IMR-90 (cell line): ENCODE measurements at regions not wholly inside any gene's neighbourhood (a gene's known extent, or its start where the extent isn't known, plus 50 kb on each side); places are given as distances from the start of the nearest gene placed in this dataset.

Source experiments
- ATAC-seq: fragments of 200-7000 bp; cut with Tn5 transposase; 2 replicates; pipeline ENCODE4 v1.9.1; 2020; ENCODE audit warnings: low read depth, mild to moderate bottlenecking, moderate library complexity
- BruUV-seq: library from RNA; stranded (reverse); fragments of 400-500 nt; replicated peaks from 2 replicates; lab custom pipeline; 2021; lab: Mats Ljungman, UMichigan
- CTCF ChIA-PET: fragments of 300-600 bp; formaldehyde crosslinking; extraction: SDS; loops from one replicate; lab custom pipeline; 2021; ENCODE audit warnings: antibody characterized with exemption; lab: Yijun Ruan, JAX
- POLR2A ChIA-PET: fragments of 300-600 bp; sonication (Branson Sonifier 250); formaldehyde crosslinking; loops from one replicate; lab custom pipeline; 2022; ENCODE audit warnings: antibody characterized with exemption; ENCODE audit not compliant: unreplicated experiment; lab: Charles Lee
- DNase-seq: peaks from one replicate; pipeline ENCODE4 v3.0.0; 2013
- H2AFZ ChIP-seq: replicated peaks from 2 replicates; pipeline ENCODE3; 2013; ENCODE audit warnings: low read length, mild to moderate bottlenecking; ENCODE audit not compliant: poor library complexity
- H2AK5ac ChIP-seq: 2 replicates; pipeline ENCODE4 v1.6.1; 2013; ENCODE audit warnings: low read depth, low read length, inconsistent platforms
- H2AK9ac ChIP-seq: replicated peaks from 2 replicates; pipeline ENCODE3; 2013; ENCODE audit warnings: mild to moderate bottlenecking, low read depth, low read length, moderate library complexity; ENCODE audit not compliant: poor library complexity
- H2BK120ac ChIP-seq: 2 replicates; pipeline ENCODE4 v1.6.1; 2013; ENCODE audit warnings: low read depth, low read length, inconsistent platforms
- H2BK15ac ChIP-seq: 3 replicates; pipeline ENCODE4 v1.6.1; 2013; ENCODE audit warnings: low read depth, low read length, inconsistent platforms
- H2BK20ac ChIP-seq: 2 replicates; pipeline ENCODE4 v1.6.1; 2013; ENCODE audit warnings: low read depth, mild to moderate bottlenecking, inconsistent platforms, low read length, moderate library complexity
- H2BK5ac ChIP-seq: 2 replicates; pipeline ENCODE4 v1.6.1; 2013; ENCODE audit warnings: mild to moderate bottlenecking, low read depth, low read length, inconsistent platforms; ENCODE audit not compliant: poor library complexity, severe bottlenecking
- H3K14ac ChIP-seq: replicated peaks from 2 replicates; pipeline ENCODE4 v1.6.1; 2013; ENCODE audit warnings: low read depth, low read length, inconsistent platforms
- H3K18ac ChIP-seq: 2 replicates; pipeline ENCODE4 v1.6.1; 2013; ENCODE audit warnings: low read depth, low read length, control low read depth
- H3K23ac ChIP-seq: 2 replicates; pipeline ENCODE4 v1.6.1; 2013; ENCODE audit warnings: low read depth, low read length, inconsistent platforms
- H3K27ac ChIP-seq: 2 replicates; pipeline ENCODE4 v1.5.1; 2013; ENCODE audit warnings: mild to moderate bottlenecking, control low read depth, low read length; ENCODE audit not compliant: insufficient read depth
- H3K27me3 ChIP-seq: 2 replicates; pipeline ENCODE4 v1.6.1; 2013; ENCODE audit warnings: low read length; ENCODE audit not compliant: control insufficient read depth, insufficient read depth
- H3K36me3 ChIP-seq: 2 replicates; pipeline ENCODE4 v1.6.1; 2013; ENCODE audit warnings: low read length, mixed read lengths; ENCODE audit not compliant: control insufficient read depth, insufficient read depth
- H3K4ac ChIP-seq: 2 replicates; pipeline ENCODE4 v1.6.1; 2013; ENCODE audit warnings: low read depth, low read length, inconsistent platforms
- H3K4me1 ChIP-seq: 2 replicates; pipeline ENCODE4 v1.6.1; 2013; ENCODE audit warnings: low read length, mixed read lengths; ENCODE audit not compliant: control insufficient read depth, insufficient read depth
- H3K4me2 ChIP-seq: 2 replicates; pipeline ENCODE4 v1.6.1; 2013; ENCODE audit warnings: low read depth, mild to moderate bottlenecking, control low read depth, low read length, moderate library complexity
- H3K4me3 ChIP-seq: 2 replicates; pipeline ENCODE4 v1.5.1; 2013; ENCODE audit warnings: low read depth, mild to moderate bottlenecking, control low read depth, low read length, moderate library complexity; ENCODE audit not compliant: insufficient read depth
- H3K56ac ChIP-seq: 2 replicates; pipeline ENCODE4 v1.6.1; 2013; ENCODE audit warnings: low read length, inconsistent platforms; ENCODE audit not compliant: insufficient read depth; ENCODE audit errors: extremely low read depth
- H3K79me1 ChIP-seq, 2 experiments: 2 replicates each; pipeline ENCODE4 v1.6.1; 2013; ENCODE audit warnings: low read length in 2 of 2, inconsistent platforms in 1 of 2, low read depth in 1 of 2
- H3K9ac ChIP-seq: 2 replicates; pipeline ENCODE4 v1.6.1; 2013; ENCODE audit warnings: low read depth, low read length, control low read depth
- H3K9me1 ChIP-seq: 2 replicates; pipeline ENCODE4 v1.6.1; 2013; ENCODE audit warnings: low read length, inconsistent platforms; ENCODE audit not compliant: insufficient read depth
- H3K9me3 ChIP-seq: 2 replicates; pipeline ENCODE4 v1.6.1; 2013; ENCODE audit warnings: low read length; ENCODE audit not compliant: control insufficient read depth, insufficient read depth
- H4K20me1 ChIP-seq: 2 replicates; pipeline ENCODE4 v1.6.1; 2013; ENCODE audit warnings: low read length, inconsistent platforms; ENCODE audit not compliant: insufficient read depth
- H4K5ac ChIP-seq: 2 replicates; pipeline ENCODE4 v1.6.1; 2013; ENCODE audit warnings: mild to moderate bottlenecking, low read depth, low read length, control low read depth
- H4K8ac ChIP-seq, 2 experiments: 2 replicates each; pipeline ENCODE4 v1.6.1; 2013; ENCODE audit warnings: low read depth in 2 of 2, low read length in 2 of 2, control low read depth in 1 of 2, inconsistent platforms in 1 of 2
- H4K91ac ChIP-seq: 2 replicates; pipeline ENCODE4 v1.6.1; 2013; ENCODE audit warnings: low read depth, low read length, inconsistent platforms; ENCODE audit not compliant: insufficient read depth
- BHLHE40 ChIP-seq: fragments of 150-350 bp; IDR thresholded peaks from 2 replicates; pipeline ENCODE4 v1.6.1; 2016; ENCODE audit warnings: mild to moderate bottlenecking, low read depth, low read length
- CEBPB ChIP-seq: IDR thresholded peaks from 2 replicates; pipeline ENCODE4 v1.6.1; 2012; ENCODE audit warnings: low read depth, low read length, improper control_type of control experiment
- CHD1 ChIP-seq: IDR thresholded peaks from 2 replicates; pipeline ENCODE4 v1.6.1; 2012; ENCODE audit warnings: low read depth, low read length, improper control_type of control experiment
- MAFK ChIP-seq: IDR thresholded peaks from 2 replicates; pipeline ENCODE4 v1.6.1; 2012; ENCODE audit warnings: low read depth, low read length, improper control_type of control experiment
- MAZ ChIP-seq: IDR thresholded peaks from 2 replicates; pipeline ENCODE4 v1.6.1; 2012; ENCODE audit warnings: low read depth, mild to moderate bottlenecking, low read length, improper control_type of control experiment, moderate library complexity, borderline replicate concordance
- MXI1 ChIP-seq: IDR thresholded peaks from 2 replicates; pipeline ENCODE4 v1.6.1; 2012; ENCODE audit warnings: low read depth, mild to moderate bottlenecking, low read length, moderate library complexity, borderline replicate concordance
- NFE2L2 ChIP-seq: fragments of 150-350 bp; IDR thresholded peaks from 2 replicates; pipeline ENCODE4 v1.6.1; 2016; ENCODE audit warnings: low read depth, mild to moderate bottlenecking, low read length
- POLR2A ChIP-seq: IDR thresholded peaks from 2 replicates; pipeline ENCODE4 v1.6.1; 2012; ENCODE audit warnings: mild to moderate bottlenecking, low read depth, low read length
- RAD21 ChIP-seq: IDR thresholded peaks from 2 replicates; pipeline ENCODE4 v1.6.1; 2012; ENCODE audit warnings: low read length, improper control_type of control experiment
- RCOR1 ChIP-seq: IDR thresholded peaks from 2 replicates; pipeline ENCODE4 v1.6.1; 2012; ENCODE audit warnings: mild to moderate bottlenecking, low read length, improper control_type of control experiment; ENCODE audit not compliant: insufficient replicate concordance
- RFX5 ChIP-seq: IDR thresholded peaks from 2 replicates; pipeline ENCODE4 v1.8.0; 2012; ENCODE audit warnings: low read depth, mild to moderate bottlenecking, low read length, moderate library complexity
- SMC3 ChIP-seq: fragments of 150-350 bp; IDR thresholded peaks from 2 replicates; pipeline ENCODE4 v1.6.1; 2016; ENCODE audit warnings: low read depth, mild to moderate bottlenecking, antibody characterized with exemption, low read length, moderate library complexity
- WGBS, 2 experiments: methylation state at CpG; one replicate each; pipeline versions ENCODE4 v1.1.5 to v1.1.7; 2013; ENCODE audit warnings: missing lambda C conversion rate in 2 of 2; ENCODE audit not compliant: insufficient read length in 1 of 2; ENCODE audit errors: extremely low coverage in 2 of 2; 5-methylcytosine and 5-hydroxymethylcytosine counted together
- dilution Hi-C: fragments of 300-500 bp; cut with HindIII; formaldehyde crosslinking; loops from one replicate; pipeline ENCODE4 v1.14.3; 2018; ENCODE audit warnings: low sequenced_read_pairs; ENCODE audit not compliant: unreplicated experiment
- in situ Hi-C: fragments of 300-500 bp; cut with MboI; formaldehyde crosslinking; loops from 3 replicates; pipeline ENCODE4 v1.14.3; 2019; ENCODE audit warnings: low sequenced_read_pairs, inconsistent platforms, mixed read lengths
- intact Hi-C: fragments of 100-400 bp; cut with micrococcal nuclease; formaldehyde crosslinking; loops from 2 replicates; pipeline ENCODE4 v1.10.0; 2022
- TF ChIP-seq, protein P1 (sequence below): fragments of 150-350 bp; IDR thresholded peaks from 2 replicates; pipeline ENCODE4 v1.6.1; 2016; ENCODE audit warnings: low read depth, mild to moderate bottlenecking, low read length, moderate library complexity, borderline replicate concordance
- TF ChIP-seq, protein P2 (sequence below): conservative IDR thresholded peaks from 2 replicates; pipeline ENCODE4 v1.5.1; 2012; ENCODE audit warnings: mild to moderate bottlenecking, low read depth, low read length, improper control_type of control experiment
- TF ChIP-seq, protein P3 (sequence below): fragments of 150-350 bp; IDR thresholded peaks from 2 replicates; pipeline ENCODE4 v1.6.1; 2017; ENCODE audit warnings: mild to moderate bottlenecking, antibody characterized with exemption, low read length, low read depth

DNA sequence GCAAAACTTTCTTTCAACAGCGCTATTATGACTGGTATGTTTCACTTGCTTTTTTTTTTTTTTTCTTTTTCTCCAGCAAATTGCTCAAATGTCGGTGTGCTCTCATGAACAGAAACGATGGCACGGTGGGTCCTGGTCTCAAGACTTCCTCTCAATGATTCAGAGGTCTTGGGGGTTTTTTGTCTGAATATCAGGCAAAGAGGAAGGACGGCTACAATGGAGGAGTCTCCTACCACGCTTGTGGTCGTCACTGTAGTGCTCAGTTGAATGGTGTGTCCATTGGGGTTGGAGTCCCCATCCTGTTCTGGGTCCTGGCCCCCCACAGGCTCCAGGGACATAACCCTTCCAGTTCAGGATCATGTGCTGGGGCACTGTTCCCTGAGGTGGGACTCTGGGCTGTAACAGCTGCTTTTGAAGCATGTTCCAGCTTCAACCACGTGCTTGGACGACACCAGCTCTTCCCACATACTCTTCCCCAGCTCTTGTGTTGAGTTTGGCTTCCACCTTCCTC is 266.7 kb upstream of the KLF6 start:
- dilution Hi-C loops, result no loop called here
- DNase-seq (no peak), ATAC-seq (no peak)
- H3K23ac ChIP-seq, result peak overlapping the region; percentile 72; the same call in 1 of the 2 replicates
- intact Hi-C loops, result no loop called here
- no peak overlapping the region; the same call in 1 of the 2 replicates for H3K9ac ChIP-seq
- peaks cover 5% of the 10 kb centered on the region; the same call in 1 of the 2 replicates for H3K4me1 ChIP-seq
- peak overlapping the region; percentile 70 for H3K4me2 ChIP-seq
- H2BK20ac ChIP-seq, result peak overlapping the region; percentile 68
- no peak overlapping the region; the same call in 1 of the 2 replicates for H3K27ac ChIP-seq
- in situ Hi-C loops, result no loop called here
- peak overlapping the region; percentile 79 for H2BK120ac ChIP-seq
- peak overlapping the region; percentile 81 for H2AFZ ChIP-seq
- peak overlapping the region; percentile 46; the same call in 2 of the 3 replicates for H2BK15ac ChIP-seq
- H3K27me3 ChIP-seq, result no peaks in the 10 kb centered on the region
- peak overlapping the region; percentile 32 for H3K18ac ChIP-seq
- H3K9me3 ChIP-seq, result no peaks in the 10 kb centered on the region
- peak overlapping the region; percentile 29; the same call in 1 of the 2 replicates for H3K4me3 ChIP-seq
- H3K9me1 ChIP-seq, result 0 out of 2 replicates have a peak, but pooled peaks cover 4% of the 10 kb centered on the region
- peak overlapping the region; percentile 59 for H4K5ac ChIP-seq
- H2BK5ac ChIP-seq, result no peak overlapping the region
- ChIA-PET POLR2A (interaction anchor here (1.1 kb wide), 1 partner anchor 15 kb away, joined by 3 read pairs; no protein-coding TSS in a partner anchor), CTCF (interaction anchor here (0.6 kb wide), 1 partner anchor 19 kb away, joined by 4 read pairs; no protein-coding TSS in a partner anchor)
- WGBS, 2 experiments, result no CpG with 5 or more reads among the region's 9 CpGs
- no TSS peak for BruUV-seq
- H4K8ac ChIP-seq, result peak overlapping the region; percentile 14 to 44
- H4K20me1 ChIP-seq, result no peaks in the 10 kb centered on the region
- H2AK9ac ChIP-seq, result peak overlapping the region; percentile 47
- peak overlapping the region; percentile 86 for H3K14ac ChIP-seq
- peak overlapping the region; percentile 8 for H4K91ac ChIP-seq
- H3K79me1 ChIP-seq, result 0 out of 4 replicates have a peak, but pooled peaks cover 0 to 3% of the 10 kb centered on the region in 2 experiments
- no peaks in the 10 kb centered on the region for H3K36me3 ChIP-seq
- peak overlapping the region; percentile 65; the same call in 1 of the 2 replicates for H2AK5ac ChIP-seq
- H3K4ac ChIP-seq, result peak overlapping the region; percentile 41
- peak overlapping the region; percentile 42; the same call in 1 of the 2 replicates for H3K56ac ChIP-seq
- TF ChIP-seq RAD21 (no peak), MXI1 (no peak), RCOR1 (no peak), SMC3 (no peak), POLR2A (no peak), BHLHE40 (no peak), RFX5 (no peak), CEBPB (no peak), MAZ (no peak), MAFK (no peak), NFE2L2 (no peak), CHD1 (no peak)
- TF ChIP-seq, protein P1, sequence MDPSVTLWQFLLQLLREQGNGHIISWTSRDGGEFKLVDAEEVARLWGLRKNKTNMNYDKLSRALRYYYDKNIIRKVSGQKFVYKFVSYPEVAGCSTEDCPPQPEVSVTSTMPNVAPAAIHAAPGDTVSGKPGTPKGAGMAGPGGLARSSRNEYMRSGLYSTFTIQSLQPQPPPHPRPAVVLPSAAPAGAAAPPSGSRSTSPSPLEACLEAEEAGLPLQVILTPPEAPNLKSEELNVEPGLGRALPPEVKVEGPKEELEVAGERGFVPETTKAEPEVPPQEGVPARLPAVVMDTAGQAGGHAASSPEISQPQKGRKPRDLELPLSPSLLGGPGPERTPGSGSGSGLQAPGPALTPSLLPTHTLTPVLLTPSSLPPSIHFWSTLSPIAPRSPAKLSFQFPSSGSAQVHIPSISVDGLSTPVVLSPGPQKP, result no peak
- TF ChIP-seq, protein P2, sequence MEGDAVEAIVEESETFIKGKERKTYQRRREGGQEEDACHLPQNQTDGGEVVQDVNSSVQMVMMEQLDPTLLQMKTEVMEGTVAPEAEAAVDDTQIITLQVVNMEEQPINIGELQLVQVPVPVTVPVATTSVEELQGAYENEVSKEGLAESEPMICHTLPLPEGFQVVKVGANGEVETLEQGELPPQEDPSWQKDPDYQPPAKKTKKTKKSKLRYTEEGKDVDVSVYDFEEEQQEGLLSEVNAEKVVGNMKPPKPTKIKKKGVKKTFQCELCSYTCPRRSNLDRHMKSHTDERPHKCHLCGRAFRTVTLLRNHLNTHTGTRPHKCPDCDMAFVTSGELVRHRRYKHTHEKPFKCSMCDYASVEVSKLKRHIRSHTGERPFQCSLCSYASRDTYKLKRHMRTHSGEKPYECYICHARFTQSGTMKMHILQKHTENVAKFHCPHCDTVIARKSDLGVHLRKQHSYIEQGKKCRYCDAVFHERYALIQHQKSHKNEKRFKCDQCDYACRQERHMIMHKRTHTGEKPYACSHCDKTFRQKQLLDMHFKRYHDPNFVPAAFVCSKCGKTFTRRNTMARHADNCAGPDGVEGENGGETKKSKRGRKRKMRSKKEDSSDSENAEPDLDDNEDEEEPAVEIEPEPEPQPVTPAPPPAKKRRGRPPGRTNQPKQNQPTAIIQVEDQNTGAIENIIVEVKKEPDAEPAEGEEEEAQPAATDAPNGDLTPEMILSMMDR, result no peak
- TF ChIP-seq, protein P3, sequence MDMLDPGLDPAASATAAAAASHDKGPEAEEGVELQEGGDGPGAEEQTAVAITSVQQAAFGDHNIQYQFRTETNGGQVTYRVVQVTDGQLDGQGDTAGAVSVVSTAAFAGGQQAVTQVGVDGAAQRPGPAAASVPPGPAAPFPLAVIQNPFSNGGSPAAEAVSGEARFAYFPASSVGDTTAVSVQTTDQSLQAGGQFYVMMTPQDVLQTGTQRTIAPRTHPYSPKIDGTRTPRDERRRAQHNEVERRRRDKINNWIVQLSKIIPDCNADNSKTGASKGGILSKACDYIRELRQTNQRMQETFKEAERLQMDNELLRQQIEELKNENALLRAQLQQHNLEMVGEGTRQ, result no peak
